Peyer's patch (tissue), 4 donors: ENCODE measurements at regions not wholly inside any gene's neighbourhood (a gene's known extent, or its start where the extent isn't known, plus 50 kb on each side); places are given as distances from the start of the nearest gene placed in this dataset.

Source experiments
- DNase-seq, 3 donors: peaks; one replicate each; pipeline ENCODE4 v3.0.0-alpha.2; 2017 to 2019
- H3K27ac ChIP-seq, 4 donors: fragments of 200-600 bp; sonication (generic); one replicate each; pipeline ENCODE4 v1.5.1; 2016 to 2019
- H3K27me3 ChIP-seq, 2 donors: fragments of 200-600 bp; sonication (generic); one replicate each; pipeline ENCODE4 v1.5.1; 2019
- H3K36me3 ChIP-seq, 3 donors: fragments of 200-600 bp; sonication (generic); one replicate each; pipeline ENCODE4 v1.5.1; 2016 to 2019
- H3K4me1 ChIP-seq, 4 donors: fragments of 200-600 bp; sonication (generic); one replicate each; pipeline ENCODE4 v1.5.1; 2016 to 2019
- H3K4me3 ChIP-seq, 4 donors: fragments of 200-600 bp; sonication (generic); 1 replicate in 3 of 4; 2 replicates in 1 of 4; pipeline ENCODE4 v1.5.1; 2016 to 2019; ENCODE audit warnings: mild to moderate bottlenecking in 1 of 4
- H3K9me3 ChIP-seq, 4 donors: fragments of 200-600 bp; sonication (generic); one replicate each; pipeline ENCODE4 v1.5.1; 2016 to 2019; ENCODE audit warnings: mild to moderate bottlenecking in 1 of 4
- CTCF ChIP-seq, 6 experiments: fragments of 450-650 bp in 4 of 6; fragments of 200-600 bp in 2 of 6; sonication (generic) in 1 of 6; IDR thresholded peaks; one replicate each; pipeline ENCODE4 v1.5.1; 2017 to 2019; ENCODE audit warnings: antibody characterized with exemption in 6 of 6, mild to moderate bottlenecking in 3 of 6, moderate library complexity in 1 of 6
- POLR2A ChIP-seq, 2 donors: fragments of 450-650 bp; IDR thresholded peaks; one replicate each; pipeline ENCODE4 v1.5.1; 2017; ENCODE audit warnings: antibody characterized with exemption in 2 of 2, mild to moderate bottlenecking in 2 of 2, moderate library complexity in 2 of 2

- no peak for TF ChIP-seq CTCF (IDR thresholded peaks at IDR 0.05)
- no peak for TF ChIP-seq POLR2A (IDR thresholded peaks at IDR 0.05)
- H3K9me3 ChIP-seq: no peaks in the 10 kb centered on the region
- DNase-seq: no peak
- H3K27ac ChIP-seq: no peak overlapping the region
- no peaks in the 10 kb centered on the region for H3K27me3 ChIP-seq
- no peak overlapping the region for H3K4me3 ChIP-seq
- H3K36me3 ChIP-seq: no peaks in the 10 kb centered on the region
- H3K4me1 ChIP-seq: no peaks in the 10 kb centered on the region
Observed at GRCh38 chr3:103907567-103907966, 1459.1 kb upstream of the ALCAM start.

- Histone ChIP-seq H3K4me3 (no peak overlapping the region), H3K36me3 (no peaks in the 10 kb centered on the region), H3K9me3 (no peaks in the 10 kb centered on the region), H3K27me3 (no peaks in the 10 kb centered on the region), H3K4me1 (no peaks in the 10 kb centered on the region), H3K27ac (no peak overlapping the region)
- no peak for DNase-seq
- no peak for TF ChIP-seq POLR2A (IDR thresholded peaks at IDR 0.05)
- no peak for TF ChIP-seq CTCF (IDR thresholded peaks at IDR 0.05)
Observed at GRCh38 chr3:103909395-103909794, 1457.3 kb upstream of the ALCAM start.

- no peak overlapping the region for H3K27ac ChIP-seq
- no peak for DNase-seq
- no peaks in the 10 kb centered on the region for H3K9me3 ChIP-seq
- H3K27me3 ChIP-seq: no peaks in the 10 kb centered on the region
- TF ChIP-seq CTCF (IDR thresholded peaks at IDR 0.05): no peak
- H3K36me3 ChIP-seq: no peaks in the 10 kb centered on the region
- no peak overlapping the region for H3K4me3 ChIP-seq
- no peaks in the 10 kb centered on the region for H3K4me1 ChIP-seq
Observed at GRCh38 chr3:103918336-103918735, 1448.4 kb upstream of the ALCAM start.

DNA sequence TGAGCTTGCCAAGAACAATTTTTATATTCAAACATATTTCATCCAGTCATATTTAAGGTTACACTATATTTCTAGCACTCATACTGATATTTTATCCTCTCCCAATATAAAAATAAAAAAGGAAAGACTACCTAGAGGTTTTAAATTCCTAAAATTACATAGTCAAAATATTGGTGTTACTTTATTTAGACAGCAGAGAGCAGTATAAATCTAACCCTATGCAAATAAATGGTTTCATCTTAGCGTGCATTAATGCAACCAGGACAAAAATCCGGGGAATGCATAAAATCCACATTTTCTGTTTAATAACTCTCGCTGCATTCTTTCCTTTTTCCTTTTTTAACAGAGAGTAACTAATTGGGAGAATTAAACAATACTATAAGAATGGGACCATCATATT is 1447.4 kb upstream of the ALCAM start:
- Histone ChIP-seq H3K27me3 (no peaks in the 10 kb centered on the region), H3K36me3 (no peaks in the 10 kb centered on the region), H3K4me3 (no peak overlapping the region), H3K4me1 (no peaks in the 10 kb centered on the region), H3K9me3 (no peaks in the 10 kb centered on the region), H3K27ac (no peak overlapping the region)
- TF ChIP-seq POLR2A (IDR thresholded peaks at IDR 0.05): no peak
- TF ChIP-seq CTCF (IDR thresholded peaks at IDR 0.05): no peak
- DNase-seq: no peak

DNA sequence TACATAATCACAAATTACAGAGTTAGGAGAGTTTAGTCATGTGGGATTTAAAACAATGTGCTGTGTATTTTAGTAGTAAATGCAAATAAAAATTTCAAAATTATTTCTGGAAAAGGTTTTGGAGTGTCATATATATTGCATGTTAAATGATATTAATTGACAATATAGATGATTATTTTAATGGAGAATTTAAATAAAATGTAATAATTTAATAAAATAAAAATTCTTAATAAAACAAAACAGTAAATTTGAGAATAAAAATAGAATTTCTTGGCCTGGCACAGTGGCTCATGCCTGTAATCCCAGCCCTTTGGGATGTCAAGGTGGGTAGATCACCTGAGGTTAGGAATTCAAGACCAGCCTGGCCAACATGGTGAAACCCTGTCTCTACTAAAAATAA is 1442.8 kb upstream of the ALCAM start:
- Histone ChIP-seq H3K4me1 (no peaks in the 10 kb centered on the region), H3K4me3 (no peak overlapping the region), H3K36me3 (no peaks in the 10 kb centered on the region), H3K9me3 (no peaks in the 10 kb centered on the region), H3K27me3 (no peaks in the 10 kb centered on the region), H3K27ac (no peak overlapping the region)
- no peak for DNase-seq
- TF ChIP-seq CTCF (IDR thresholded peaks at IDR 0.05): no peak
- TF ChIP-seq POLR2A (IDR thresholded peaks at IDR 0.05): no peak

- no peaks in the 10 kb centered on the region for H3K9me3 ChIP-seq
- TF ChIP-seq POLR2A (IDR thresholded peaks at IDR 0.05) (no peak), CTCF (IDR thresholded peaks at IDR 0.05) (no peak)
- DNase-seq: no peak
- H3K4me3 ChIP-seq: no peak overlapping the region
- no peak overlapping the region for H3K27ac ChIP-seq
- H3K36me3 ChIP-seq: no peaks in the 10 kb centered on the region
- no peaks in the 10 kb centered on the region for H3K4me1 ChIP-seq
- H3K27me3 ChIP-seq: no peaks in the 10 kb centered on the region
Observed at GRCh38 chr3:103924544-103924943, 1442.2 kb upstream of the ALCAM start.
